HG02884 (cell line): ENCODE measurements at regions not wholly inside any gene's neighbourhood (a gene's known extent, or its start where the extent isn't known, plus 50 kb on each side); places are given as distances from the start of the nearest gene placed in this dataset.
"Not testable (repeated sequence)": the region's sequence is repeated elsewhere in the genome, so short reads cannot be mapped to it uniquely, and the experiment has no call there.

Experiments
- ATAC-seq: cut with Tn5 transposase; IDR thresholded peaks from one replicate; pipeline ENCODE4 v1.9.1; 2021; ENCODE audit warnings: mild to moderate bottlenecking, moderate library complexity; ENCODE audit not compliant: unreplicated experiment

- no peak for ATAC-seq
Measured at GRCh38 chr9:108803428-108804065, 52.2 kb downstream of the ACTL7B start.

GRCh38 chr9:108802967-108803366 is 52.8 kb downstream of the ACTL7B start:
- ATAC-seq, result no peak

GRCh38 chr9:108801949-108802348 is 53.8 kb downstream of the ACTL7B start:
- ATAC-seq, result no peak

- ATAC-seq, result no peak
Measured at GRCh38 chr9:108800632-108801099, 55.1 kb downstream of the ACTL7B start.

- ATAC-seq, result no peak
Measured at GRCh38 chr9:108793573-108793972, 62.2 kb downstream of the ACTL7B start.

GRCh38 chr9:108789742-108790141 is 66.0 kb downstream of the ACTL7B start:
- ATAC-seq, result no peak

GRCh38 chr9:108787690-108788048 is 68.1 kb downstream of the ACTL7B start:
- no peak for ATAC-seq

- no peak for ATAC-seq
Measured at GRCh38 chr9:108786901-108787689, 68.7 kb downstream of the ACTL7B start.

GRCh38 chr9:108786322-108786721 is 69.5 kb downstream of the ACTL7B start:
- no peak for ATAC-seq

GRCh38 chr9:108784998-108785397 is 70.8 kb downstream of the ACTL7B start:
- no peak for ATAC-seq

GRCh38 chr9:108783731-108784495 is 71.9 kb downstream of the ACTL7B start:
- no peak for ATAC-seq

GRCh38 chr9:108783326-108783725 is 72.5 kb downstream of the ACTL7B start:
- ATAC-seq, result no peak

GRCh38 chr9:108780942-108781734 is 74.6 kb downstream of the ACTL7B start:
- ATAC-seq, result no peak

- no peak for ATAC-seq
Measured at GRCh38 chr9:108779551-108780325, 76.0 kb downstream of the ACTL7B start.

- ATAC-seq, result no peak
Measured at GRCh38 chr9:108776920-108777639, 78.7 kb downstream of the ACTL7B start.

GRCh38 chr9:108775901-108776306 is 79.9 kb downstream of the ACTL7B start:
- no peak for ATAC-seq

GRCh38 chr9:108774088-108774487 is 81.7 kb downstream of the ACTL7B start:
- ATAC-seq, result not testable (repeated sequence)

- ATAC-seq, result no peak
Measured at GRCh38 chr9:108772301-108772894, 83.4 kb downstream of the ACTL7B start.

GRCh38 chr9:108768744-108769143 is 87.0 kb downstream of the ACTL7B start:
- ATAC-seq, result no peak
